HG03103 (cell line): ENCODE measurements at regions not wholly inside any gene's neighbourhood (a gene's known extent, or its start where the extent isn't known, plus 50 kb on each side); places are given as distances from the start of the nearest gene placed in this dataset.

Experiments
- ATAC-seq: cut with Tn5 transposase; IDR thresholded peaks from one replicate; pipeline ENCODE4 v1.9.1; 2021; ENCODE audit warnings: low read depth; ENCODE audit not compliant: unreplicated experiment

DNA sequence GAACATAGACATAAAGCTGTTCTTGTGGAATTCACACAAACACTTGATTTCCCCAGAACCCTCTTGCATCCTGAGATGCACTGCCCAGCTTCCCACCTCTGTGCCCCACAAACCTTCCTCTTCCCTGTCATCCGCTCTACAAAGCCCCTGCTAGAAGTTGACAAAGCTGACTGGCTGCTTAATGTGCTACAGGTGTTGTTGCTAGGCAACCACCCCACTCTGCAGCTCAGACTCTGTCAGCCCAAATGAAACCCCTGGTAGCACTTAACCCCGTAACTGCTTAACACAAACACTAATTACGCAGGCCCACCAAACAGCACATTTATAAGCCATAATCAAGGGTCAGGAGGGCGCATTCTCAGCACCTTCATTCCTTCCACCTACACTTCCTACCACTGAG, 172.0 kb upstream of the CADM1 start:
- no peak for ATAC-seq

DNA sequence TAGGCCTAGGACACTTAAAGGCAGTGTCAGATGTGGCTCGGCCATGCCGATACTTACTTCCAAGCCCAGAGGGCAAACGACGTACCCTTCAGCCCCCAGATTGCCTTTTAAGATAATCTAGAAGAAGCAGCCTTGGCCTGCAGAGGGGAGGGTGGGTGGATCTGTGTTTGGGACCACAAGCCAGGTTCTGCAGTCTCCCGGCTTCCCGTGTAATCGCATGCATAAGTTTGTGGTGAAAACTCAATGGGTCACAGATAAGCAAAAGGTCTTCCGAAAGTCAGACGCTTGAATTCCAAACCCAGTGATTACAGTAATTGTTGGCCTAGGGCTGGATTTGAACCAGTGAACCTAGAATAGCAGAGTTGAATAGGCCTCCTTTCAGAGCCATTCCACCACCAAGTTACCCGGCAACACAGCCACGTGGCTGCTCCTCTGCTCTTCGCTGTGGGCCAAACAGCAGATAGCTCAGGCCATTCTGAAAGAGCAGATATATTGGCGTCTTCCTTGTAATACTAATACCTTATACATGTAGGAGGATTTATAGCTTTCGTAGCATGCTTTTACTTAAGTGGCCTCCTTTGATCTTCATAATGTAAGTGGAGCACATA, 170.8 kb upstream of the CADM1 start:
- ATAC-seq = no peak

DNA sequence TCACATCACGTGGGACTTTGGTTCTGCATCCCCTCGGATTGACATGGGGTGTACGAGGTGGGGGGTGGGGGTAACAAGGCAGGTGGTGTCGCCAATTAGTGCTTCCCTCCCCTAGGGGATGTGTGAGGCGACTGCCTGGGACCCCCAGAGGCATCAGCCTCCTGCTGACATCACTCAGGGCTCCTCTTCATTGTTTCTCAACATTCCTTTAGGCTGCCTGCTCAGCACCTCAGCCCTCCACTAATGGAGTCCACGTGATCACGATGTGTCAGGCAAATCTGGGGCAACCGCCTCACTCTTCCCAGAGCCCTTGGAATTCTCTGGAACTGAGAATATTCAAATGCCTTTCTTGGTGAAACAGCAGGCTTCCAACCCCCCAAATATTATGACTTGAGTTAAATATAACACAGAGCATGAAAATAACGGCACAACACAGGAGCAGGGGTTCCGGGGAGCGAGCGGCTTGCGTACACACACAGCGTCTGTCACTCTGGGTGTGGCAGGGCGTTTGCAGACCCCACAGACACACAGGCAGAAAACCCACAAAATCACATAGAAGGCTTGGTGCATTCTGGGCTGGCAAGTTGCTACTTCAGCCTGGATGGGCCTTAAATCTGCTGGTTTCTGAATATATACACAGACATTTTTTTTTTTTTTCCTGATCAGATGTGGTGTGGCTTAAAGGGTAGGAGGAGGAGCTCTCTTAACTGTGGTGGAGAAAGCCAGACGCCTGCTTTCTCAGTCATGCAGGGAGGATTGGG, 170.1 kb upstream of the CADM1 start:
- no peak for ATAC-seq

- ATAC-seq = no peak
Measured at GRCh38 chr11:115673720-115674119, 169.5 kb upstream of the CADM1 start.

DNA sequence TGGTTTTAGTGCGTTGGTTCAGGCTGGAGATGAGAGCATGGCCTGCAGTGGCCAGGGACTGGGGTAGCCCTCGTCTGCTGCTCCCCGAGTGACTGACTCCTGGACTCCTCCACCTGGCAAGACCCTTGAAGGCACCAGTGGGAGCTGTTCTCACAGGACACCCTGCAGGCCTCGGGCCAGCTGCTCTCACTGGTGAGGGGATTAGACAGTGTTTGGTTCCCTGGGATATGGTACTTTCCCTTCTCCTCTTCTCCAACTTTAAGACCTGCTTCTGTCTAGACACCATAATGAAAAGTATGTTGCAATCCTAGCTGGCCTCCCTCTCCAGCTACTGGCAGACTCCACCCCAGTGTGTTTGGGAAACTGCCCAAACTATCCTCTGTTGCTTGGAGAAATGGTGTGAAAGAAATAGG, 168.8 kb upstream of the CADM1 start:
- no peak for ATAC-seq

GRCh38 chr11:115672412-115672811, 168.2 kb upstream of the CADM1 start:
- ATAC-seq = no peak

DNA sequence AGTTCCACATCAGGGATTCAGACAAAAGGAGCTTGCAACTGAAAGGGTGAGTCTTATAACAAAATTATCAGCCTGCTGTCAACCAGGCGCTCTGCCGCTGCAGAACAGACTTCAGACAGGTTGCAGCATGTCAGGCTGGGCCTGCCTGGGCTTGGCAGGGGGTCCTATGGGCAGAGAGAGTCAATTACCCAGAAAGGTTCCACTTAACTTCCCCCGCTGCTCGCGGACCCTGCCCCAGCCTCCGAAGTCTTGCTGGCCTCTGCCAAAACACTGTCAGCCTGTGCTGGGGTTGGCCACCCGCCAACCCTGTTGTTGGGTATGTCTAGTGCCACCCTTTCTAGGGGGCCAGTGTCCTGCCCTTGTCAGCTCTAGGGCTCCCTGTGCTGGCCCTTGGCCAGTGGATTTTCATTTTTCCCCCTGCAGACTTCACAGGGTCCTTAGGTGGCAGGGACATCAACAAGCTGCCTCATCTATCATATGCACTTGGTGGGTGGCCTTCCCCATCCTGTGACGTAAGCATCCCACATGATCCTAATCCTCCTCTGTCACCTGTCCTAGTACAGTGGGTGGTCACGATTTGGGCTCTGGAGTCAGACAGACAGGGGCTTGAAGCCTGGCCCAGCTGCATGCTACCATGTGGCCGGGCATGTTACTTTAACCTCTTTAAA, 166.5 kb upstream of the CADM1 start:
- no peak for ATAC-seq

- no peak for ATAC-seq
Measured at GRCh38 chr11:115665958-115666357, 161.7 kb upstream of the CADM1 start.

GRCh38 chr11:115665175-115665821, 161.1 kb upstream of the CADM1 start:
- ATAC-seq = no peak

DNA sequence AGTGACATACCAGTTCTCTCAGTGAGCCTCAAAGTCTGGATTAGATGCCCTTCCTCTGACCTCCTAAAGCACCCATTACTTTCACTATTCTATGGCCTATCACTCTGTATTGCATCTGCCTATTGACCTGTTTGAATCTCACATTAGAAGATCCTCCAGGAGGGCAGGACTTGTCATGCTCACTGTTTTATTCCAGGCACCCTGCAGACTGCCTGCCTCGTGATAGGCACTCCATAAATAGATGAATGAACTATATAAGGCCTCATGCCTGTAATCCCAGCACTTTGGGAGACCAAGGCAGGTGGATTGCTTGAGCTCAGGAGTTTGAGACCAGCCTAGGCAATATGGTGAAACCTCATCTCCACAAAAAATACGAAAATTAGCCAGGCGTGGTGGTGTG, 160.1 kb upstream of the CADM1 start:
- ATAC-seq = no peak

DNA sequence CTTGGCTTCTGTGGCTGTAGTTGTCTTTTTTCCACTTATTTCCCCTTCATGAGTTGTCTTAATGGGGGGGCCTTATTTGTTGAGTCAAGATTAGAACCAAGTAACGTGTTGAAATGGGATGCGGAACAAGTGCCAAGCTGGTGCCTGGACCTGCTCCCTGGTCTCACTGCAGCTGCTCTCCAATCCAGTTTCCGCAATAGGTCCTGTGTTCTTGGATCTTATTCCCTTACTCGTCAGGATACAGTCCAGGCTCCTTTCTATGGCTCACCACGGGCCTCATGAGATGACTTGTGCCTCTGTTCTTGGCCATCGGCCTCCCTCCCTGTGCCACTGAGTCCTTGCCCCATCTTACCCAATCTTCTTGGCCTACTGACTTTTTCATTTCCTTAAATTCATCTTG, 159.6 kb upstream of the CADM1 start:
- no peak for ATAC-seq

DNA sequence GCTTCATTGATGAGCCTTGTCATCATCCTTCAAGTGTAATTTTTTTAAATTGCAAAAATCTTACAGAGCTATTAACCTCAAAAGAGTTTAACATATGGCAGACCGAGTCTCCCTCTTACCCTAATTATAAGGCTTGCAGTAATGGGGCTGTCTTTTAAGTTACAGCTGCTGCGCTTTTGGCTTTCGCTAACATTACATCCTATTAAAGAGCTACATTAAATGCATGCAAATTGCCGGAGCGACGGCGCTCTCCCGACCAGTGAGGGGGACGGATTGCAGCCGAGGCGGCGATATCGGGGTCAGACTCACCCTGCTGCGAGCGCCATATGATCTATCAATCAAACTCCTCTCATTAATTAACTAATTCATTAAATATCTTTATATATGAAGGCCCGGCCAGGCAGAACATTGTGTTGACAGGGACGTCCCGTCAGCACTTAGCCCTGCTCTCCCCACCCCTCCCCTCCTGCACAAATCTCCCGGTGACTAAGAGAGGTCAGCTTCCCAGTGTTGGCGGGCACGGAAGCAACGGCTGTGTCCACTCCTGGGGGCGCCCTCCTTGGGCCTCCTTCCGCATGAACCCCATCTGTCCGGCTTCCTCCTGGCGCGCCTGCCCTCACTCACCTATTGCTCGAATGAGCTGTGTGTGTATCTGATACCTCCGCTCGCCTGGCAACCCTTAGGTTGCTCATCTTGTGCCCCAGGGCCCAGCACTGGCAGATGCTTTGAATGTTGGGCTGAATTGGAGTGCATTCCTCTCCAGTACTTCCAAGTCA, 156.0 kb upstream of the CADM1 start:
- no peak for ATAC-seq

DNA sequence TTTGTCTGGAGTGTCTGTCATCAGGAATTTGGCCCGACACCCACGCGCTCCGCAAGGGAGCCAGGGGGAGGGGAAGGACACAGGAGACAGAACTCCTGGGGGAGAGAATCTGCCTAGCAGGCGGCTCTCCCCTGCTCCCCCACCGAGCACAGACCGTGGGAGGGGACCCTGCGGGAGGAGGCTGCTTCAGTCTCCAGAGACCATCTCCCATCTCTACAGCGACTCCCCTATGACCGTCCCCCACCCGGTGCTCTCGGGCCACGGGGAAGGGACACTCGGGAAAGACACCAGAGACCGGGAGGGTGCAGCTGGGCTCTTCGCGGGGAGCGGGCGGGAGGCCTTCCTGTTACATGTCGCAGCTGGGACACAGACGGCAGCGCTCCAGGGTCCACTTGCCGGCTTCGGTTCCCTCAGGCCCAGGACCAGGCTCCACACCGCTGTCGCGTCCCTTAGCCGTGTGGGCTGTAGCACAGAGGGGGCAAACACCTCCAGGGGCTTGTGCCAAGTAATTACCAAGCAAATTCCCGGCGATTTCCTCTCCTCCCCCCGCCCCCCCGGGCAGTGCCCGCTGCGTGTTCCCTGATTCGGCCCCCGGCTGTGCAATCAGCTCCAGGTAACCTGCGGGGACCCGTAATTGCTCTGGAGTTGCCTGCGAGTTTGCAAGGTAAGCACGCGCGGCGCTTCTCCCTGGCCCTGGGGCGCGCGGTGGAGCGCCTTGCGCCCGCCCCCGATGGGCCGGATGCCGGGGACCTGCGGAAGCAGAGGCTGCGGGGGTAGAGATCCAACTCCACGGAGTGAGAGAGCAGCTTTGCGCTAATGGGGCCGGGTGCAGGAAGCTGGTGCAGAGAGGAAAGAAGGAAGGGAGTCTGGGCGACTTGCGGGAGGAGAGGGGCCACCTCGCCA, 155.1 kb upstream of the CADM1 start:
- no peak for ATAC-seq

DNA sequence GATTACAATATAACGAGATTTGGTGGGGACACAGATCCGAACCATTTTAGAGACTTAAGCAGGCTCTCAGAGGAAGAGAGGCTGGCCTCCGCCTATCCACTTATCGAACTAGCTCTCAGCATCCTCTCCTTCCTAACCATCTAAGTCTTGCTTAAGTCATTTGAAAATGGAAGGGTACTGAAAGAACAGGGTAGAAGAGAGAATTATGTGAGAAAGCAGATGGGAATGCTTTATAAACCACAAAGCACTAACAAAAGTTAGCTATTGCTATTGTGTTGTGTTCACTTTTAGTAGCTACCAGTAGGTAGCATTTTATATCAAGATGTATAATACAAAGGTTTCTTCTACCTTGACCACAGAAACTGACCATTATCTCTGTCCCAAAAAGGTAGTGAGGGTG, 153.4 kb upstream of the CADM1 start:
- no peak for ATAC-seq

DNA sequence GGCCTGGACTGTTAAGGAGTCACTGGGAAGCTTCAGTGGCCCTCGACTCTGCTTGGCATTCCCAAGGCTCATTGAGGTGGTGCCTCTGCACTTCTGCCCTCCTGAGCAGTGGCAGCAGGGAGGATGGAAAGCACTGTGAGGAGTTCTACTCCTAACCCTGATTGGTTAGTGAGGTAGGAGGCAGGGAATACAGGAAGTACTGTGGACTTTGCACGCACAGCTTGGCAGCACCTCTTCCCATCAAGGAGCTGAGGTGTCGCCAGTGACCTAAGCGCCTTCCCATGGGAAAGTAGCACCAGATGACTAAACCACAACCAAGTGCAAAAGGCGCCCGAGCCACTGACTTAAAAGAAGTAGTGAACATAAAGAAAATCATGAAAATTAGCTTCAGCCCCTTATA, 152.5 kb upstream of the CADM1 start:
- no peak for ATAC-seq

GRCh38 chr11:115656041-115656440, 151.8 kb upstream of the CADM1 start:
- ATAC-seq = no peak

- ATAC-seq = no peak
Measured at GRCh38 chr11:115654792-115655191, 150.6 kb upstream of the CADM1 start.

DNA sequence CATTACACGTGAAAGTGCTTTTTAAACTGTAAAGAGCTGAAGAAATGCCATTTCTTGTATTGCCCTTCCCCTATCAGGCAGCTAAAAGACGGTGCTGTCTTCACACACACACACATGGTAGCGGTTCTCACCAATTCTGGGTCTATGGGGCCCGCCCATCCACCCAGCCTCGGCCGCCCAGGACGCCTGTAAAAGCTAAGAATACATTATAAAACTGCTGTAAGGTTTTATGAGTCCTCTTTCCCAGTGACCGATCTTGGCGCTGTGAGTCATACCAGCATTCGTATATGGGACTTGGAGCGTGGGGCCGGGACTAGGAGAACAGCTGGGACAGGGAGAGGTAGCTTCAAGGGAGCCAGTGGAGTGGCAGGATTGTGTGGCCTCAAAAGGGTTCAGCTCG, 149.7 kb upstream of the CADM1 start:
- no peak for ATAC-seq

DNA sequence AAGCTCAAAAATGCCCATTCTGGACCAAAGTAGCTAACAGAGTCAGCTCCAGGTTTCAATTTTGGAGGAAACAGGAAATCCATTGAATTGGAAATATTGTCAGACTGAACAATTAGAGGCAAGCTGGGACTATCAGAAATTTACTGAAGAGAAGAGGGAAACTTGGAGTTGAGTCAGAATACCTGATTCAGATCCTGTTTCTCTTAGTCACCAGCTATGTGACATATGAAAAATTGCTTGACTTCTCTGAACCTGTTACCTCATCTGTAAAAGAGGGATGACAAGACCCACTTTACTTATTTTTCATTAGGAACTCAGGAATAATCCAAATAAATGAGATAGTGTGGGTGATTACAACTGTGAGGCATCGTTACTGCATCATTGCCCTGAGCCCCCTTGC, 148.9 kb upstream of the CADM1 start:
- ATAC-seq = no peak

GRCh38 chr11:115652496-115652895, 148.3 kb upstream of the CADM1 start:
- ATAC-seq = no peak
